ENCODE measurements at regions not wholly inside any gene's neighbourhood (a gene's known extent, or its start where the extent isn't known, plus 50 kb on each side); places are given as distances from the start of the nearest gene placed in this dataset.

- no peaks in the 10 kb centered on the region for H3K9me2 ChIP-seq (ENCODE audit: insufficient read depth, low read length)
- no peaks in the 10 kb centered on the region for H3K36me3 ChIP-seq (ENCODE audit: insufficient read depth, low read length)
- intact Hi-C loops (cut with micrococcal nuclease; ENCODE audit: unreplicated experiment), result no loop called here
- no peak for DNase-seq (ENCODE audit: low spot score)
- ChIA-PET CTCF (ENCODE audit: unreplicated experiment) (no interaction called here), POLR2A (interaction anchor here (0.6 to 1.7 kb wide), 5 partner anchors 9 to 511 kb away, joined by 3 read pairs; no protein-coding TSS in a partner anchor)
- TF ChIP-seq EZH2phosphoT487 (IDR thresholded peaks at IDR 0.05; ENCODE audit: borderline replicate concordance, low read depth, low read length) (no peak), CTCF (conservative IDR thresholded peaks at IDR 0.05; ENCODE audit: low read length) (no peak)
- peaks cover 72% of the 10 kb centered on the region for H3K4me1 ChIP-seq (ENCODE audit: insufficient read depth, low read length, poor library complexity, severe bottlenecking)
- no peak overlapping the region for H3K4me3 ChIP-seq (ENCODE audit: low read depth, low read length, poor library complexity, severe bottlenecking)
- no peak overlapping the region for H3K27ac ChIP-seq (ENCODE audit: low read depth, low read length, poor library complexity, severe bottlenecking)
- no peaks in the 10 kb centered on the region; the same call in 1 of the 2 replicates for H3K9me3 ChIP-seq (ENCODE audit: low read length)
- no peak overlapping the region for H2AFZ ChIP-seq (ENCODE audit: low read length)
- no peaks in the 10 kb centered on the region for H3K79me2 ChIP-seq (ENCODE audit: insufficient read depth, low read depth, low read length)
- no TSS peak for BruUV-seq (replicated peaks)
- no peak overlapping the region for H3K4me2 ChIP-seq (ENCODE audit: low read length)
- H4K20me1 ChIP-seq (ENCODE audit: insufficient read depth, low read length), result no peaks in the 10 kb centered on the region
These were observed 161.1 kb upstream of the PLEKHG7 start for GRCh38 chr12:92541731-92542130.

GRCh38 chr12:92540782-92541423 is 161.9 kb upstream of the PLEKHG7 start:
- Histone ChIP-seq H3K4me1 (ENCODE audit: insufficient read depth, low read length, poor library complexity, severe bottlenecking) (peaks cover 64% of the 10 kb centered on the region), H3K9me2 (ENCODE audit: insufficient read depth, low read length) (no peaks in the 10 kb centered on the region), H3K4me2 (ENCODE audit: low read length) (peak overlapping the region; percentile 54), H3K9me3 (ENCODE audit: low read length) (no peaks in the 10 kb centered on the region; the same call in 1 of the 2 replicates), H3K79me2 (ENCODE audit: insufficient read depth, low read depth, low read length) (no peaks in the 10 kb centered on the region), H3K4me3 (ENCODE audit: low read depth, low read length, poor library complexity, severe bottlenecking) (no peak overlapping the region), H3K27ac (ENCODE audit: low read depth, low read length, poor library complexity, severe bottlenecking) (no peak overlapping the region), H4K20me1 (ENCODE audit: insufficient read depth, low read length) (no peaks in the 10 kb centered on the region), H3K36me3 (ENCODE audit: insufficient read depth, low read length) (no peaks in the 10 kb centered on the region), H2AFZ (ENCODE audit: low read length) (peak overlapping the region; percentile 55)
- intact Hi-C loops (cut with micrococcal nuclease; ENCODE audit: unreplicated experiment), result no loop called here
- no TSS peak for BruUV-seq (replicated peaks)
- POLR2A ChIA-PET, result interaction anchor here (0.5 to 1.7 kb wide), 9 partner anchors 10 to 510 kb away, joined by 3 read pairs; no protein-coding TSS in a partner anchor
- DNase-seq (ENCODE audit: low spot score), result no peak
- TF ChIP-seq EZH2phosphoT487 (IDR thresholded peaks at IDR 0.05; ENCODE audit: borderline replicate concordance, low read depth, low read length), result no peak
- TF ChIP-seq CTCF (conservative IDR thresholded peaks at IDR 0.05; ENCODE audit: low read length), result no peak
- CTCF ChIA-PET (ENCODE audit: unreplicated experiment), result no interaction called here

All from OCI-LY7 (cell line).